ENCODE measurements at regions not wholly inside any gene's neighbourhood (a gene's known extent, or its start where the extent isn't known, plus 50 kb on each side); places are given as distances from the start of the nearest gene placed in this dataset.

DNA sequence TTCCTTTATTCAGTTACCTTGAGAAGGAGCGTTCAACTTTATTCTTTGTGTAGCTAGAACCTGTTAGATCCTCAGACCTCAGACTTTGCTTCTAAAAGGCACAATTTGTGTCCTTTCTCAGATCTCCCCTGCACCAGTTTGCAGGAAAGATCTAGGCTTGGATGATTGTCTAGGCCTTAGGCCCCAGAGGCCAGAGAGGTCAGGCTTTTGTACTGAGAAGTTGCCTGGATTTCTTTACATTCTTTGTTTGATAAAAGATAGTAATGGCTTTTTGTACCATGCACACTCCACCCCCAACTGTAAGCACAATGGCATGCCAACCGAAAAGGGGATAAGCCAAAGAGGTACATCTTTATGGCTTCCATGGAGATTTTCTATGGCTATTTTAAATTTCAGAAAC is 719.6 kb upstream of the NR2F2 start:
- TF ChIP-seq, protein P1, sequence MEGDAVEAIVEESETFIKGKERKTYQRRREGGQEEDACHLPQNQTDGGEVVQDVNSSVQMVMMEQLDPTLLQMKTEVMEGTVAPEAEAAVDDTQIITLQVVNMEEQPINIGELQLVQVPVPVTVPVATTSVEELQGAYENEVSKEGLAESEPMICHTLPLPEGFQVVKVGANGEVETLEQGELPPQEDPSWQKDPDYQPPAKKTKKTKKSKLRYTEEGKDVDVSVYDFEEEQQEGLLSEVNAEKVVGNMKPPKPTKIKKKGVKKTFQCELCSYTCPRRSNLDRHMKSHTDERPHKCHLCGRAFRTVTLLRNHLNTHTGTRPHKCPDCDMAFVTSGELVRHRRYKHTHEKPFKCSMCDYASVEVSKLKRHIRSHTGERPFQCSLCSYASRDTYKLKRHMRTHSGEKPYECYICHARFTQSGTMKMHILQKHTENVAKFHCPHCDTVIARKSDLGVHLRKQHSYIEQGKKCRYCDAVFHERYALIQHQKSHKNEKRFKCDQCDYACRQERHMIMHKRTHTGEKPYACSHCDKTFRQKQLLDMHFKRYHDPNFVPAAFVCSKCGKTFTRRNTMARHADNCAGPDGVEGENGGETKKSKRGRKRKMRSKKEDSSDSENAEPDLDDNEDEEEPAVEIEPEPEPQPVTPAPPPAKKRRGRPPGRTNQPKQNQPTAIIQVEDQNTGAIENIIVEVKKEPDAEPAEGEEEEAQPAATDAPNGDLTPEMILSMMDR (IDR thresholded peaks at IDR 0.05; ENCODE audit: control extremely low read depth in 1 of 3, insufficient read depth in 1 of 3, low read depth in 1 of 3, low read length in 3 of 3): no peak
- TF ChIP-seq RAD21 (IDR thresholded peaks at IDR 0.05 in 1 of 2, conservative IDR thresholded peaks at IDR 0.05 in 1 of 2; ENCODE audit: low read depth in 2 of 2, low read length in 2 of 2) (no peak), POLR2AphosphoS5 (IDR thresholded peaks at IDR 0.05; ENCODE audit: low read depth, low read length) (no peak), SP1 (IDR thresholded peaks at IDR 0.05; ENCODE audit: low read depth, low read length) (no peak), POLR2A (IDR thresholded peaks at IDR 0.05; ENCODE audit: control extremely low read depth in 1 of 2, low read depth in 2 of 2, low read length in 2 of 2) (no peak), EP300 (IDR thresholded peaks at IDR 0.05; ENCODE audit: borderline replicate concordance in 1 of 2, low read depth in 2 of 2, low read length in 2 of 2) (no peak), HDAC6 (IDR thresholded peaks at IDR 0.05; ENCODE audit: low read depth, low read length) (no peak), YY1 (IDR thresholded peaks at IDR 0.05; ENCODE audit: low read depth, low read length) (no peak), SP2 (IDR thresholded peaks at IDR 0.05; ENCODE audit: low read length) (no peak), CEBPB (IDR thresholded peaks at IDR 0.05; ENCODE audit: low read depth, low read length) (no peak), SIX5 (IDR thresholded peaks at IDR 0.05; ENCODE audit: low read depth, low read length) (no peak), JUND (IDR thresholded peaks at IDR 0.05; ENCODE audit: low read length) (no peak)

Measured in H1 (cell line).